ENCODE measurements at regions not wholly inside any gene's neighbourhood (a gene's known extent, or its start where the extent isn't known, plus 50 kb on each side); places are given as distances from the start of the nearest gene placed in this dataset.
"Not testable (repeated sequence)": the region's sequence is repeated elsewhere in the genome, so short reads cannot be mapped to it uniquely, and the experiment has no call there.

GRCh38 chr17:34068571-34068970, 186.5 kb upstream of the CCL2 start:
- TF ChIP-seq CTCF (conservative IDR thresholded peaks at IDR 0.05; ENCODE audit: low read depth, low read length), result no peak
- no peak overlapping the region for H3K4me3 ChIP-seq (ENCODE audit: low read depth, low read length)
- DNase-seq (ENCODE audit: low read depth), result no peak

GRCh38 chr17:34070712-34071111, 184.4 kb upstream of the CCL2 start:
- DNase-seq (ENCODE audit: low read depth), result no peak
- H3K4me3 ChIP-seq (ENCODE audit: low read depth, low read length), result no peak overlapping the region
- no peak for TF ChIP-seq CTCF (conservative IDR thresholded peaks at IDR 0.05; ENCODE audit: low read depth, low read length)

GRCh38 chr17:34071886-34072420, 183.1 kb upstream of the CCL2 start:
- H3K4me3 ChIP-seq (ENCODE audit: low read depth, low read length), result no peak overlapping the region
- DNase-seq (ENCODE audit: low read depth), result no peak
- TF ChIP-seq CTCF (conservative IDR thresholded peaks at IDR 0.05; ENCODE audit: low read depth, low read length), result no peak

- no peak overlapping the region for H3K4me3 ChIP-seq (ENCODE audit: low read depth, low read length)
- no peak for DNase-seq (ENCODE audit: low read depth)
- TF ChIP-seq CTCF (conservative IDR thresholded peaks at IDR 0.05; ENCODE audit: low read depth, low read length), result no peak
These were observed 180.0 kb upstream of the CCL2 start for GRCh38 chr17:34075076-34075475.

- no peak for DNase-seq (ENCODE audit: low read depth)
- no peak overlapping the region for H3K4me3 ChIP-seq (ENCODE audit: low read depth, low read length)
- TF ChIP-seq CTCF (conservative IDR thresholded peaks at IDR 0.05; ENCODE audit: low read depth, low read length), result no peak
These were observed 178.1 kb upstream of the CCL2 start for GRCh38 chr17:34076743-34077631.

GRCh38 chr17:34081269-34081668, 173.8 kb upstream of the CCL2 start:
- peak; percentile 68 for TF ChIP-seq CTCF (conservative IDR thresholded peaks at IDR 0.05; ENCODE audit: low read depth, low read length)
- no peak overlapping the region for H3K4me3 ChIP-seq (ENCODE audit: low read depth, low read length)
- no peak for DNase-seq (ENCODE audit: low read depth)

GRCh38 chr17:34082404-34082803, 172.7 kb upstream of the CCL2 start:
- TF ChIP-seq CTCF (conservative IDR thresholded peaks at IDR 0.05; ENCODE audit: low read depth, low read length), result no peak
- DNase-seq (ENCODE audit: low read depth), result no peak
- no peak overlapping the region for H3K4me3 ChIP-seq (ENCODE audit: low read depth, low read length)

GRCh38 chr17:34089042-34089441, 166.0 kb upstream of the CCL2 start:
- DNase-seq (ENCODE audit: low read depth), result not testable (repeated sequence)

More at GRCh38 chr17:34089042-34089441, 166.0 kb upstream of the CCL2 start:
- H3K4me3 ChIP-seq (ENCODE audit: low read depth, low read length), result not testable (repeated sequence)
